ENCODE measurements at regions not wholly inside any gene's neighbourhood (a gene's known extent, or its start where the extent isn't known, plus 50 kb on each side); places are given as distances from the start of the nearest gene placed in this dataset.
"Not testable (repeated sequence)": the region's sequence is repeated elsewhere in the genome, so short reads cannot be mapped to it uniquely, and the experiment has no call there.

DNA sequence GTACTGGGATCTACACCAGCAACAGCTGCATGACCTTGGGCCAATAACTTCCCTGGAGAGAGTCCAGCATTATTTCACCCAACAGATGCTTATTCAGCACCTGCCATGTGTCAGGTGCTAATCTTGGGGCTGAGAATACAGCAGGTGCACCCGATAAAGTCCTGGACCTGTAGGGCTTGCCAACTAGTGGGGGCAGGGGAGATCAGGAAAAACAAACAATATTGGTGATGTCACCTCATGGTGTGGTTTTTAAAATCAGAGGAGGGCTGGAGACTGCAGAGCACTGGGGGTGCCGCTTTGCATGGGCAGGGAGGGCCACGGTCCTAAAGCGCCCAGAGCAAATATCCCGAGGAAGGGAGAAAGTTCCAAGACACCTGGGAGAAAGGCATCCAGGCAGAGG, 218.8 kb downstream of the C16orf95 start:
- Mint-ChIP-seq H3K27ac (no peak overlapping the region), H3K4me1 (no peaks in the 10 kb centered on the region), H3K36me3 (no peaks in the 10 kb centered on the region), H3K9me3 (no peaks in the 10 kb centered on the region), H3K4me3 (no peak overlapping the region)
- ATAC-seq (no peak), DNase-seq (ENCODE audit: low spot score in 2 of 2) (no peak)

DNA sequence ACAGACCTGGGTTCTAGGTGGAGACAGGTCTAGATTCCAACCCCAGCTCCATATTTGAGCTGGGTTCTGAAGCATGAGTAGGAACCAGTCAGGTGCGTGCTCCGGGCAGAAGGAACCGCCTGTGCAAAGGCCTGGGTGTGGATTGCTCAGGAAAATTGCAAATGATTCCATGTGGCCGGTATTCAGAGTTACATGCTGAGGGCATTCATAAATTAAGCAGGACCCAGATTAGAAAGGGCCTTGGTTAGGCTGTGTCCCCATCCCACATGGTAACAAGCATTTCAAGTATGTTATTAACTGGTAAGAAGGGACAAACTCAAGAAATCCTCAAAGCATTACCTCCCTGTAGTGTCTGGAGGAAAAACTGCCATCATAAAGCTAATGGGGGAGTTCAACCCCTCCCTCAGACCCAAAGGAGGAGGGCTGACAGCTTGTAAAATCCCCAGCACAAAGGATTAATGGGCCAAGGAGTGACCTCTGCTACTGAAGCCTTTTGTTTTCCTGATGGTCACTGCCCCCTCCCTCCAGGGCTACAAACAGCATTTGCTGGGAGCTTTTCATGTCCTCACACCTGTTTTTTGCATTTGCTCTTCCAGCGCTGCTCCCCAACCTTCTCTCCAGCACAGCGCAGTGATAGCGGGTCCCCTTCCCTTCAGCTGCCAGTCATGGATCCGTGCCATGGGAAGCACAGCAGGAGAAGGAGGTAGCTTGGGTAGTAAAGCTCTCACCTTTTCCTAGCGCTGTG, 218.0 kb downstream of the C16orf95 start:
- Mint-ChIP-seq H3K36me3 (no peaks in the 10 kb centered on the region), H3K4me1 (no peaks in the 10 kb centered on the region), H3K27ac (no peak overlapping the region), H3K9me3 (no peaks in the 10 kb centered on the region), H3K4me3 (no peak overlapping the region)
- ATAC-seq = no peak
- DNase-seq (ENCODE audit: low spot score in 2 of 2) = no peak

DNA sequence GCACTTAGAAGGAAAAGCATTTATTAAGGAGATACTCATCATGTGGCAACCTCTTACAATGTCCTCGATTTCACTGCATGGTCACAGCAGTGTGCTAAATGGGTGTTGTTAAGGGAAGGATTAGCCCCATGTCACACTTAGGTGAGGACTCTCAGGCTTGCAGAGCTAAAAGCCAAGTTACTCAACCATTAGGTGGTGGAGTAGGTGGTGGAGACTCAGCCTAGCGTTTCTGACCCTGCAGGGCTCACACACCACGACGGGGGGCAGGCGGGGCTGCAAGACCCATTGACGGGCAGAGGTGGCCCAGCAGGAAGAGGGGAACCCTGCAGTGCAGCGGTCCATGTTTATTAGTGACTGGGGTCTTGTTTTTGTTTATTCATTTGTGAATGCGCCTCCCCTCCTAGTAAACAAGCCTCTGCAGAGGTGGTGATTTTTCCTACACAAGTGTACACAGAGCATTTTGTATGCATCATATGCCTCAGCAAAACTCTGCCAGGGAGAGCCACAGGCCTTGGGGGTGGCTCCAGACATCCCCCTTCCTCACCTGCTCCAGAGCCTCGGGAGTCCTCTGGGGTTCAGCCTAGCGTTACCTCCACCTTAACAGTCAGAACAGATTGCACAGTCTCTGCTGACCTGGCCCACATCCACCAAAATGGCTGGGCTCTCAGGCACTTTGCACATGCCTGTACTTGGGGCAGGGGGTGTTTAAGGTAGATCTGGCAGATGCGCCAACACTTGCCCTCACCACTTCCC, 216.7 kb downstream of the C16orf95 start:
- H3K27ac Mint-ChIP-seq = no peak overlapping the region

DNA sequence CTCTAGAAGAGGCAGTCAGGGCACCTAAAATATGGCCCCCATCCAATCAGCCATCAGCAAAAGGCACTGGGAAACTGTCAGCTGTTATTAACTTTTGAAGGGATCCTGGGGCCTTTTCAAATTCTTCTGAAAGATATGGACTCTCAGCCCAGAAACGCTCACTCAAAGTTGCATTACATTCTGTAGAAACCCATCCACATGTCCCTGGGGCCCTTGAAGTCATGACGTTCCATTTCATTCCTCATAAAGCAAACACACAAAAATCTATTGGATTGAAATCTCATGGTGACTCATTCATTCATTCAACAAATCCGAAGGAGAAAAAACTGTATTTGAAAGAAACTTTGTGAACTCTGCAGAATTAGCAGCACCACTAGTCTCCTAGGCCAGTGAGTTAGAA, 215.3 kb downstream of the C16orf95 start:
- Mint-ChIP-seq H3K9me3 (no peaks in the 10 kb centered on the region), H3K27ac (no peak overlapping the region), H3K4me1 (no peaks in the 10 kb centered on the region), H3K36me3 (no peaks in the 10 kb centered on the region), H3K4me3 (no peak overlapping the region)
- ATAC-seq = no peak
- DNase-seq (ENCODE audit: low spot score in 2 of 2) = no peak

More for the DNA sequence above, 216.7 kb downstream of the C16orf95 start:
- DNase-seq (ENCODE audit: low spot score in 2 of 2) (no peak), ATAC-seq (no peak)
- Mint-ChIP-seq H3K4me1 (no peaks in the 10 kb centered on the region), H3K4me3 (no peak overlapping the region), H3K9me3 (no peaks in the 10 kb centered on the region), H3K36me3 (no peaks in the 10 kb centered on the region)

DNA sequence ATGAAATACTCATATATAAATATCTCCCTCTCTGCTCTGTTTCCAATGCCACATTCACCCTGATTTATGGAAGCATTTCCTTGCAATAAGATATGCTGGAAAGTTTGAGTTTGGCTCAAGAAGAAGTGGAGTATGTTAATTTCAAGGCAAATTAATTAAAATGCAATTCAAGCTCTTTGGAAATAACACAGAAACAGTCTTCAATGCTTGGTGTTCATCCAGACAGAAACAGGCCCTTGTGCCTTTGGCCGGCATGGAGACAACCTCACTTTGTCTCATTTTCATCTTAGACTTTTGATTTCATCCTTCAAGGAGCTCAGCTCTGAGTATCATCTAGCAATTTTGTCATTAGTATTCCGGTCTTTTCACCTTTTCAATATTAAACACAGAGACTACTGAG, 210.0 kb downstream of the C16orf95 start:
- Mint-ChIP-seq H3K9me3 (no peaks in the 10 kb centered on the region), H3K4me1 (no peaks in the 10 kb centered on the region), H3K27ac (no peak overlapping the region), H3K4me3 (no peak overlapping the region), H3K36me3 (no peaks in the 10 kb centered on the region)
- ATAC-seq (no peak), DNase-seq (ENCODE audit: low spot score in 2 of 2) (no peak)

DNA sequence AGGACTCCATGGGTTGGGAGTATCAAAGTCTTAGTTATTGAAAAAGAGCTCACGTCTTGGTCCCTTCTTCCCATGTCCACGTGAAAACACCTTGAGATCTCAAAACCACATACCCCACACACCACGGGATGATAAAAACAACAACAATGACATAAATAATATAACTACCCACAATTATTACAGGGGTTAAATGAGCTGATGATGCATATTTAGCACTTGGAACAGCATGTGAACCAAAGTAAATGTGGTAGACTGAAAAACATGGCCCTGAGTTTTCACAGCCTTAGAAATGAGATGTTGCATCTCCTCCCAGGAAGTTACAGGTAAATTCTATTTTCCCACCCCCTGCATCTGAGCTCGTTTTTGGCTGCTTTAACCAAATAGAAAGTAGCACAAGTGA, 208.9 kb downstream of the C16orf95 start:
- Mint-ChIP-seq H3K27ac (no peak overlapping the region), H3K4me1 (no peaks in the 10 kb centered on the region), H3K4me3 (no peak overlapping the region), H3K9me3 (no peaks in the 10 kb centered on the region), H3K36me3 (no peaks in the 10 kb centered on the region)
- ATAC-seq = no peak
- no peak for DNase-seq (ENCODE audit: low spot score in 2 of 2)

DNA sequence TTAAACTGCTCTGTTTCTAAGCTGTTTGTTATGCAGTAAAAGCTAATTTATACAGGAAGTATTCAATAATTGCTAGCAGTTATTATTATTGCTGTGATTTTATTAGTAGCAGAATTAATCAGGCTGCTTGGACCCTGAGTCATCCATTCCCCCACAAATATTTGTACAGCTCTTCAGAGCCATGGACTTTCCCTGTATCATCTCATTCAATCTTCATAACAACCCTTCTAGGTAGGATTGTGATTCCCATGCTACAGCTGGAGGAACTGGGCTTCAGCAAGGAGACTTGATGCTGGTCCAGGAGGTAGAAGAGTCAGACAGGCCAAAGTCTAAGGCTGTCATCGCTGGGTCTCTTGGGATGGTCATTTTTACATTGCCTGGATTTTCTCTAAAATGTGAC, 208.3 kb downstream of the C16orf95 start:
- no peaks in the 10 kb centered on the region for H3K36me3 Mint-ChIP-seq
- ATAC-seq (no peak), DNase-seq (ENCODE audit: low spot score in 2 of 2) (no peak)
- H3K27ac Mint-ChIP-seq = no peak overlapping the region
- no peaks in the 10 kb centered on the region for H3K4me1 Mint-ChIP-seq
- H3K9me3 Mint-ChIP-seq = no peaks in the 10 kb centered on the region
- H3K4me3 Mint-ChIP-seq = no peak overlapping the region

DNA sequence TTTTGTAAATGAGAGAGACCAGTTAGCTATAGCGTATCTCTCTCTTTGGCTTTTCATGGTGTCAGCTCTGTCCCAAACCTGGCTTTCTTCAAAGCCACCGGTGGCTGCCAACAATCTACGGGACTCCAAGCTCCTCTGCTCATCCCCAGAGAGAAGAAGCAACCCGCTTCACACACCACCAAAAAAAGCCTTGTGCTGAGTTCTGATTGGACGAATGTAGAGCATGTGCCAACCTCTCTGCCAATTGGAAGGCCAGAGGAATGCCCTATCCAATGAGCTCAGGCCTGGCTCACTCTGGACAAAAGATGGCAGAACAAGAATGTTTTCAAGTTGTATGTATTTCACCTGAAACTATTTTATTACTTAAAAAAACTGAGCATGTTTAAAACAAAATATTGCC, 202.4 kb downstream of the C16orf95 start:
- Mint-ChIP-seq H3K9me3 (no peaks in the 10 kb centered on the region), H3K4me1 (no peaks in the 10 kb centered on the region), H3K27ac (no peak overlapping the region), H3K36me3 (no peaks in the 10 kb centered on the region), H3K4me3 (no peak overlapping the region)
- no peak for ATAC-seq
- DNase-seq (ENCODE audit: low spot score in 2 of 2) = no peak

DNA sequence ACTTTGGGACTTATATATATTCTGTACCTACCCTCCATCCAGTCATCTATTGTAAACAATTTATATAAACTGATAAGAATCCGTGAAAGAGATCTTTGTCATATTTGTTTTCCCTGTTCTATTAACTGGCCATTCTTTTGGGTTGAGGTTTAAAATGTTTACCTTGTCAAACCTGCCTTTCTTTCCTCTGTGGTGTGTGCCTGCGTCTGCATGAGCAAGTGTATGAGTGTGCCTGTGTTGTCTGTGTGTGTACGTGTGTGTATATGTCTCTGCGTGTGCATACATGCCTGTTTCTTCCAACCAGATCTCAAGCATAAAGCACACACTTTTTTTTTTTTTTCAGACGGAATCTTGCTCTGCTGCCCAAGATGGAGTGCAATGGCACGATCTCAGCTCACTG, 201.5 kb downstream of the C16orf95 start:
- H3K9me3 Mint-ChIP-seq = no peaks in the 10 kb centered on the region
- H3K27ac Mint-ChIP-seq = no peak overlapping the region
- H3K4me1 Mint-ChIP-seq = no peaks in the 10 kb centered on the region
- H3K4me3 Mint-ChIP-seq = no peak overlapping the region
- DNase-seq (ENCODE audit: low spot score in 2 of 2) = no peak
- no peak for ATAC-seq
- no peaks in the 10 kb centered on the region for H3K36me3 Mint-ChIP-seq

DNA sequence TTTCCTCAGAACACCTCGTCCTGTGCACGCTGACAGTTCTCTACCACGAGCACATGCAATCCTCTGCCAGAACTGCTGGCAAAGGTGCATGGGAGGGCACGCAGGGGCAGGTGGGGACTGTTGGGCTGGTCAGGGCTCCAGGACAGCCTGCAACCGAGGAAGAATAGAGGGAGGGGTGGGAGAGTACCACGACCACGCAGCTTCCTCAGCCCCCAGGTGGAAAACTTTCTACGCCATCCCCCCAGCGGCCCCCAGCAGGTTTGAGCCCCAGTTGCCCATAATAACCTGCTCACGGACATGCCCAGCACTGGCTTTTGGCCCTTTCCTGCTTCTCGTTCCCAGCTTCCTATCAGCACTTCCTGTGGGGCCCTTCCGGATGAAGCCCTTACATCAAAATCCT, 199.3 kb downstream of the C16orf95 start:
- Mint-ChIP-seq H3K9me3 (no peaks in the 10 kb centered on the region), H3K4me3 (no peak overlapping the region), H3K27ac (no peak overlapping the region), H3K4me1 (no peaks in the 10 kb centered on the region), H3K36me3 (no peaks in the 10 kb centered on the region)
- no peak for ATAC-seq
- DNase-seq (ENCODE audit: low spot score in 2 of 2) = no peak

DNA sequence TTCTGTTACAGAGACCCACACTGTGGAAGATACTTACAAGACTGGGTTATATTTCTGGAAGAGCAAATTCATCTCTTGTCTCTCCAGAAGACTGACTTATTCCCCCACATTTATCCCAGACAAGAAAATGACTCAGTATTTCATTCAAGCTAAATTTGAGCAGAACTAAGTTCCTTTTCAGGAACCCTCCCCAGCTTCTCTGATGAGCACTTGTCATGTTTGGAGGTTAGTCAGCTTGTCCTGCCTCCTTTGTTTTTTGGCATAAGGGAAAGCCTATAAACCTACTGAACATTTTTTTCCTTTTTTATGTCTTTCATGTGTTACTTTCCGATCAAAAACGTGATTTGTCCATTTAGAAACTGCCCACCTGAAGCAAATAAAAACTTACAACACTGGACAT, 198.0 kb downstream of the C16orf95 start:
- DNase-seq (ENCODE audit: low spot score in 2 of 2) (no peak), ATAC-seq (no peak)
- H3K9me3 Mint-ChIP-seq = no peaks in the 10 kb centered on the region
- no peak overlapping the region for H3K4me3 Mint-ChIP-seq
- H3K4me1 Mint-ChIP-seq = no peaks in the 10 kb centered on the region
- H3K36me3 Mint-ChIP-seq = no peaks in the 10 kb centered on the region
- H3K27ac Mint-ChIP-seq = no peak overlapping the region

DNA sequence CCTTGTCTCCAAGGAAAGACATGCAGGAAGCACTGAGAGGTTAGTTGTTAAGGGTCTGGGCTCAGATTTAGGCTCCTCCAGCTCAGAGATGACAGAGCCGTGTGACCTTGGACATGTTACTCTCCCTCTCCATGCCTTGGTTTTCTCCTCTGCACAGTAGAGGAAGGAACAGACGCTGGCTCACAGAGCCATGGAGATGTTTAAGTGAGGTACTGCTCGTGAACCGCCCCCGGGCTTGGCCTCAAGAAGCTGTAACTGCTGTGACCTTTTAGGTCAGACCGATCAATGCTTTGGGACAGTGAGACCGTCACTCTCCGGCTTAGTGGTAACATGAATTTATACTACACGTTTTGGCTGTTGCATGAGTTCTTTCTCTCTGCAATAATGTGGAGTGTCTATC, 197.4 kb downstream of the C16orf95 start:
- Mint-ChIP-seq H3K4me3 (no peak overlapping the region), H3K36me3 (no peaks in the 10 kb centered on the region), H3K9me3 (no peaks in the 10 kb centered on the region), H3K27ac (no peak overlapping the region), H3K4me1 (no peaks in the 10 kb centered on the region)
- DNase-seq (ENCODE audit: low spot score in 2 of 2) = no peak
- ATAC-seq = no peak

DNA sequence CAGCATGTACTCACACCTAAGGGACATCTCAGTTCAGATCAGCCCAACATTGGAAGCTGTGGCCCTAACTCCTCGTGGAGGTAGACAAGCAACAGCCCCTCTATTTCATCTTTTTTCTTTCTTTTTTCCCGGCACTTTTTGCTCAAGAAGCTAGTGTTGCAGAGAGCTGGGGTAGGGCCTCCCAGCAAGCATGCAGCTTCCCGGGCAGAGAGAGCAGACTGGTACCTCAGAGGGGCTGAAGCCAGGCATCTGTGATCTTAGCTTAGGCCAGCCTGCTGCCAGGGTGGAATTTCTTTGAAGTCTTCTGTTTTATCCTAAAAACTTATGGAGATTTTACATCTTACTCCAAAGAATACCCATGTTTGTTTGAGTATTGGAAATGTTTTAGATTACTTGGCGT, 195.4 kb downstream of the C16orf95 start:
- no peak for ATAC-seq
- Mint-ChIP-seq H3K4me3 (no peak overlapping the region), H3K27ac (no peak overlapping the region), H3K4me1 (no peaks in the 10 kb centered on the region), H3K9me3 (no peaks in the 10 kb centered on the region), H3K36me3 (no peaks in the 10 kb centered on the region)
- DNase-seq (ENCODE audit: low spot score in 2 of 2) = no peak

DNA sequence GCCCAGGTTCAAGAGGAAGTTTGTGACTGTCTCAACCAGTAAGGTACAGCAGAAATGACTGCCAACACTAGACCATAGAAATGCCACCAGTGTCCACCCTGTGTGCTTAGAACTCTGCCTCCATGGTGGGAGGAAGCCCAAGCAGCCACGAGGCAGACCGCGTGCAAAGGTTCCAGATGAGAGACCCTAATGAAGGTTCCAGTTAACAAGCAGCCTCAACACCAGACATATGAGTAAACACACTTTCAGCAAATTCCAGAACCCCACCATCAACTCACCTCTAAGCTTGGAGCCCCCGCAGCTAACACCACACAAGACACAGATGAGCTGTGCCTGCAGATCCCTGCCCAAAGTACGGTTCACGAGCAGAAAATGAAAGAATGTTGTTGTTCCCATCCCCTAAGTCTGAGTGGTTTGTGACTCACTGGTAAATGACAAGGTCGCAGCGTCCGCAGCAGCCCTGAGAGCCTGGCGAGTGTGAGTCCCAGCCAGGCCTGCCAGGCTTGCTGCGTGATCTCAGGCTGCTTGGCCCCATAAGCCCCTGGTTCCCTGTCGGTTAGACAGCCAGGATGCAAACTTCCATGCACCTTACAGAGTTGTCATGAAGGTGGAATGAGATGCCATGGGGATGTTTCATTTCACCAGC, 193.7 kb downstream of the C16orf95 start:
- DNase-seq (ENCODE audit: low spot score in 2 of 2) (no peak), ATAC-seq (no peak)
- no peak overlapping the region for H3K27ac Mint-ChIP-seq
- no peaks in the 10 kb centered on the region for H3K9me3 Mint-ChIP-seq
- H3K4me3 Mint-ChIP-seq = no peak overlapping the region
- H3K36me3 Mint-ChIP-seq = no peaks in the 10 kb centered on the region
- H3K4me1 Mint-ChIP-seq = no peaks in the 10 kb centered on the region

DNA sequence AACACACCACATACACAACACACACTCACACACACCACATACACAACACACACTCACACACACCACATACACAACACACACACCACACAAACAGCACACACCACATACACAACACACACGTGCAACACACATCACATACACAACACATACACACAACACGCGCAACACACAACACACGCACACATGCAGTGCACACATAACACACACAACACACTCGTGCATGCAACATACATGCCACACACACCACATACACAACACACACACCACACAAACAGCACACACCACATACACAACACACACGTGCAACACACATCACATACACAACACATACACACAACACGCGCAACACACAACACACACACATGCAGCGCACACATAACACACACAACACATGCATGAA, 192.8 kb downstream of the C16orf95 start:
- H3K36me3 Mint-ChIP-seq; ATAC-seq; H3K27ac Mint-ChIP-seq; H3K4me1 Mint-ChIP-seq; H3K4me3 Mint-ChIP-seq; DNase-seq (ENCODE audit: low spot score in 2 of 2); H3K9me3 Mint-ChIP-seq: not testable (repeated sequence)

Data from stimulated activated effector memory CD8-positive, alpha-beta T cell treated with anti-CD3 and anti-CD28 coated beads, Interleukin-12 subunit alpha, Interleukin-12 subunit beta, amount 100 ng/mL, for 72 hours (primary cell).